Right renal cortex interstitium (tissue), 3 donors: ENCODE measurements at regions not wholly inside any gene's neighbourhood (a gene's known extent, or its start where the extent isn't known, plus 50 kb on each side); places are given as distances from the start of the nearest gene placed in this dataset.
"Not testable (repeated sequence)": the region's sequence is repeated elsewhere in the genome, so short reads cannot be mapped to it uniquely, and the experiment has no call there.

Experiments used
- DNase-seq, 3 donors: peaks; one replicate each; pipeline ENCODE4 v3.0.0-alpha.2; 2013; ENCODE audit warnings: low read depth in 3 of 3, low spot score in 2 of 3

DNA sequence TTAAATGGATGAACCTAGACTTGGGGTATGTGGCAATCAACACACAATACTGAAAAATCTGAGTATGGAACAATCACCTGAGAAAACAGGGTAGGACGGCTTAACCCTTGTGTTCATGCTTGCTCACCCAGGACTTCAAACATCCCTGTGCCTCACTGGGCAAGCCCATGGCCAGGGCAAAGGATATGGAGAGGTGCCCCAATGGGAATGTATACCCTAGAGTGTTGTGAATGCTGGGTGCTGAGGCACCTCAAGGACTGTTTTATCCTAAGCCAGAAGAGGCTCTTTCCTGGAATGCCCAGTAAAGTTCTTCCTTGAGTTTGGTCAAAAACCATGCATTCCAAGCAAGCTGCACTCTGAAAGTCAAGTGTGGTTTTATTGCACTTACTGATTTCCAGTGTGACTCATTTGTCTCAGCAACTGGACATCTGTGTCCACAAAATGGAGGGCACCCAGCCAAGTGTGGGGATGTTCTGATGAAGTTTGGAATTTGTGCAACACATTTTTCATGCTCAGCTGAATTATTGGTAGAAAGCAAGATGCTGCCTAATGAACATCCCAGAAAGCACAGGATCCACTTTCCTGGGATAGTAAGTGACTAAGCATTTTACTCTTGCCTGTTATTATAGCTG is 531.3 kb downstream of the RFC3 start:
- no peak for DNase-seq

DNA sequence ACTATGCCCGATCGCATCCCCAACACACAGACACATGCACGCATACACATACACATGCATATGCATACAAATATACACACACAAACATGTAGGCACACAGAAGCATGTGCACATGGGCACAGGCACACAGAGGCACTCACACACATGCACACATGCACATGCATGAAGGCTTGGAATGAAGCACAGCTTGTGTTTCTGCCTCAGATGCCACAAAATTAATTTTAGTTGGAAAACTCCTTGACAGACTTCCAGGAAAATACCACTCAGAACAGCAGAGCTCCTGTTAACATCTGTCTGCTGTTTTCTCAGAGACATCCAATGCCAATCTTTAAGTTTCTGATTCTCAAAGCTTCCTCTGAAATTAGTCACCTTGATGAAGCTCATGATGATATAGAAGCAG is 532.7 kb downstream of the RFC3 start:
- DNase-seq = no peak

GRCh38 chr13:34351134-34351533 is 533.2 kb downstream of the RFC3 start:
- no peak for DNase-seq

DNA sequence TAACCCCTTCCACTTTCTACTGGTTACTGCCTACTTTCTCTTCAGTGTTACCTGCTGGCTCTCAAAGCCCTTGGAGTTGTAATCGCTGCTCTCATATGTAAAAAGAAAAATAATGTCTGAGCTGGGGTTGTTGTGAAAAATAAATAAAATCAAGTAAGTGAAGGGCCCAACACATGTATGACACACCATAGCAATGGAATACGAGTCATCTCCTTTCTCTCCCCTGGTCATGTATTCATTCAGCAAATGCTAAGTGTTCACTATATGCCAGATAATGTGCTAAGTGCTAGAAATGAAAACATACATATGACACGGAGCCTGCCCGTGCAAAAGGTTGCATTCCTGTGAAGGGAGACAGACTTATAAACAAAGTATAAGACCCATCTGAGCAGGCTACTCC is 535.0 kb downstream of the RFC3 start:
- DNase-seq = no peak

GRCh38 chr13:34356686-34357434 is 538.9 kb downstream of the RFC3 start:
- no peak for DNase-seq

DNA sequence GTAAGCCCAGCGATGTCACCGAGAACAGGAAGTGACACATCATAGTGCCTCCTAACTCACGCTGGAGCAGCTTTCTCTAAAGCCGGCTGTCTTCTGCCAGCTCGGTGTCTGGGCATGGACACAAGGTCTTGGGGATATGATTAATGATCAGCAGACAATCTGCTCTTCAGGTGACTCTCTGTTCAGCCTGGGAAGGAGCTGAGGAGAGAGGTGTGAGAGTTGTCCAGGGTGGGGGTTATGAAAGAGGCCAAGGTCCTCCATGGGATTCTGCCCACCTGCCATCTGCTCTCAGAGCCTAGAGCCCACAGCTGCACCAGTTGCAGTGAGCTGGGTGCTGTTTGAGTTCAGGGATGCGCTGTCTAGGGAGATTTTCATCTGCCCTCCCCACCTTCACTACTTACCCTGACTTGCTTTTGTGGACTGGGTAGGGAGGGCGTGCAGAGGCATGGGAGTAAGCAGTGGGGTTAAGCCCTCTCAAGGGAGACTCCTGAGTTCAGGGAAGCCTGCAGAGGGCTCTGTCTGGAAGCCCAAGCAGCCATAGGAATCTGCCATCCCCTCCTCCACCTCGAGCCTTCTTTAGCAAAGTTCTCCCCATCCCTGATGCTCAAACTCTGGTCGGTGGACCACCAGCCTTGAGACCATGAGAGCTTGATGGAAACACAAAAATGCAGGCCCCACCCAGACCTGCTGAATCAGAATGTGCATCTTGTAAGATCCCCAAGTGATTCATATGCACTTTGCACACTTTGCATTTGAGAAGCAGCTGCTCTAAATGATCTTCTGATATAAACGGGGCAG is 539.7 kb downstream of the RFC3 start:
- DNase-seq = no peak

DNA sequence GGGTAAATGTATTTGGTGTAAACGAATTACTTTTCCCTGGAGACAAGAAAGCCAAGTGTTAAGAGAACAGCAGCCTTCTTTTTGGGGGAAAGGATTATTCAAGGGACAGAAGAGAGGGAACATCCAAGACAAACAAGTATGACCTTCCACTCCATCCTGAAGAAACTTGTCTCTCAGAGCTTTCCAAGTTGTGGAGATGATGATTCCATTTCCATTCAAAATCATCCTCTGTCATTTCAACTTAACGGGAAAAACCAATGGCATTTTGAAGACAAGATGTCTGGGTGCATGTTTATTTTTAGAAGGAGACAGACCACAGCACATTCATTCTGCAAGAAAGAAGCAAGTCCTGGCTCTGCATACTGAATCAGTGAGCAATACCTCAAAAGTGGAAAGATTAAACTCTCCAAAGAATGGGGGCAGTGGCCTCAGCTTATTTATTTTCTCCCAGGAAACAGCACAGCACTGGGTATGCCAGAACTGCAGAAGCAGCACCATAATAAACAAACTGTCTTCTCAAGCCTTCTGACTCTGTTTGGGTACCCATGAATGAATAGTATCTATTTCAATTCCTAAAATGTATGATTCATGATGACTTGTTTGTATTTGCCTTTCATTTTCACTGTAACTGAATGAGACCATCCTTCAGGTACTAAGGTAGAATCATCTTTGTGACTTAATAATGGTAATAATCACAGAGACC is 541.0 kb downstream of the RFC3 start:
- DNase-seq = no peak

DNA sequence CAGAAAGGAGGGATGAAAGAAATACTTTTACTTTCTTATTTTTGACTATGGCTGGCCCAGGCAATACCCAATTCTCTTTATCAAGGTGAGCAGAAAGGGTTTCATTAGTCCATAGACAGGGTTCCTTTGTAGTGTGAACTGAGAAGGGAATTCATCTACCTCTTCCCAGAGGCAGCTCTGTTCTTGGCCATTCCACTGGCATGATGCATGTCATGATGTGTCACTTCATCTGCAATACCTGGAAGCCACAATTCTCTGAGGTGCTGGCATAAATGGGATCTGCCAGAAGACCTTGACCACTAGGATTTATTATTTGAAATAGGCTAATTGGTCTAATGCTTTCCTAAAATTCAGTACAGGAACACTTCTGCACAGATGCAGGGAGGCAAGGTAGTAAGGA is 542.8 kb downstream of the RFC3 start:
- DNase-seq = no peak

DNA sequence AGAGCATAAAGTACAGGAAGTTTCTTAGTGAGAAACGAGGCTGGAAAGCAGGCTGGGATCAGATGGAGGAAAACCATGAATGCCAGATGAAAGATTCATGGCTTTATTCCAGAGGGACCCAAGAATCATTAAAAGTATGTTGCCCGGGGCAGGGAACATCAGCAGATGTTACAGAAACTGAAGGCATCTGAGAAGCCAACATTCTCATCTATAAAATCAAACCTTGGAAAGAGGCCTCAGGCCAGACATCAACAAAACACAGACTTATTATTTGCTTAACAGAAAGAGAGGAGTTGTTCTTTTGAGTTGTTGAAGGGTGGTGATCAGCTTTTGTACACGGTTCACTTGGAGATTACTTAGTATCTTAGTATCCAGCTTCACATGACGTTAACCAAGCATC is 543.6 kb downstream of the RFC3 start:
- DNase-seq = no peak

GRCh38 chr13:34363266-34363665 is 545.3 kb downstream of the RFC3 start:
- DNase-seq = no peak

GRCh38 chr13:34364633-34365032 is 546.7 kb downstream of the RFC3 start:
- no peak for DNase-seq

- DNase-seq = no peak
These were observed 552.0 kb downstream of the RFC3 start for GRCh38 chr13:34369931-34370330.

- no peak for DNase-seq
These were observed 553.2 kb downstream of the RFC3 start for GRCh38 chr13:34371108-34371507.

- no peak for DNase-seq
These were observed 553.9 kb downstream of the RFC3 start for GRCh38 chr13:34371645-34372395.

DNA sequence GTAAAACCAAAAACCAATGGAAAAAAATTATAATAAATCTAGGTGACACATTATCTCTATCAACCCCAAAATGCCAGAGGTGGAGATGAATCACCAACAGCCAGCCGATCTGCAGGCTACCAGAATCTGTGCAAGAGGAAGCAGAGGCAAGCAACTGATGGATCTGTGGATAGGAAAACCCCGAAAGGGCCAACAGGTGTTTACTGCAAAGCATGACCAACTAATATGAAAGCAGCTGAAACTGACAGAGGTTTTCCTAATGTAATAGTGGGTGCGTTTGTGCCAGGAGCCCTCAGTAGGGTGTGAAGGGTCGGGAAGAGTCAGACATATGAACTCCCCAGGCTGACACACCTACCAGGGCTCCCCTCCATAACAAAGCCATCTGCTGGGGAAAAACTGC is 554.6 kb downstream of the RFC3 start:
- no peak for DNase-seq

GRCh38 chr13:34376483-34376882 is 558.5 kb downstream of the RFC3 start:
- no peak for DNase-seq

- DNase-seq = no peak
These were observed 560.8 kb upstream of the NBEA start for GRCh38 chr13:34381228-34381627.

DNA sequence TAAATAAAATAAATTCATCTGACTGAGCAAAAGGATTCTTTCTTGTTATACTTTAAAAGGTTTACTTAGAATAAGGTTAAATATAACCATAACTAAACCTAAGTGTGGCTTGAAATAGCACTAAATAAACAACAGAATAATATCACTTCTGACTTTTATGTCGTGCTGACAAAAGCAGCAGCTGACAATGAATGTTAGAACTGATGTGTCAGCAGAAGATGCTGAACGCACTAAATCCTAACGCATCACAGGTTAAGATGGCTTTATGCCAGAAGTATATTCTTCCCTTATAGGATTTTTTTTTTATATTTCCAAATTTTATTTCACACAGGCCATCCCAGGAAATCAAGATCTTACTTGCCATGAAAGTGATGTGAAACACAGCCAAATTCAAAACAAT is 558.3 kb upstream of the NBEA start:
- DNase-seq = no peak

- not testable (repeated sequence) for DNase-seq
These were observed 555.8 kb upstream of the NBEA start for GRCh38 chr13:34386229-34386628.

DNA sequence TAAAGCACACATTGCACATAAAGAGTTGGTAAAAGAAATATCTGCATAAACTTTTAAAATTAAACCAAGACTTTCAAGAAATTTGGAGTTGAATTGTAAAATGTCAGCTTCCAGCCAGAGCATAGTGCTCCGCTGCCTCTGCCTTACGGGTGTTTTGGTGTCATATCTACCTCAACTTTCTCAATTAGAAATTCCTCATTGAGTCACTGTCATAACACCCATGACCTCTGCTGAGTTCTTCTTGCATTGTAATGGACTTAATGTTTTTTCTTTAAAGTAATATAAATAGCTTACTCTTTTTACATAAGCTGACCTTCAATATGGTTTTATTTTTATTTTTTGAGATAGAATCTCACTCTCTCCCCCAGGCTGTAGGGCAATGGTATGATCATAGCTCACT is 551.0 kb upstream of the NBEA start:
- no peak for DNase-seq
